A549 (cell line): ENCODE measurements at regions not wholly inside any gene's neighbourhood (a gene's known extent, or its start where the extent isn't known, plus 50 kb on each side); places are given as distances from the start of the nearest gene placed in this dataset.

Experiments used
- ATAC-seq, 2 experiments: fragments of 200-7000 bp in 1 of 2; fragments of >200 bp in 1 of 2; cut with Nextera tagmentation in 1 of 2; cut with Tn5 transposase in 1 of 2; 3 replicates each; pipeline versions ENCODE4 v1.8.0 to v1.9.1; 2018 to 2020; ENCODE audit warnings: mild to moderate bottlenecking in 1 of 2, moderate library complexity in 1 of 2
- CTCF ChIA-PET: fragments of 300-600 bp; sonication (Branson Sonifier 250); formaldehyde crosslinking; extraction: SDS; loops from one replicate; lab custom pipeline; 2021; ENCODE audit warnings: antibody characterized with exemption, inconsistent platforms; lab: Yijun Ruan, JAX
- POLR2A ChIA-PET: fragments of 350-600 bp; formaldehyde crosslinking; extraction: SDS; loops from one replicate; lab custom pipeline; 2021; ENCODE audit warnings: antibody characterized with exemption, inconsistent platforms; lab: Yijun Ruan, JAX
- DNase-seq, 2 experiments: peaks; one replicate each; pipeline versions ENCODE4 v3.0.0 to v3.0.0-alpha.2; 2011 to 2016; ENCODE audit warnings: low read depth in 1 of 2, low spot score in 1 of 2
- FAIRE-seq: peaks from 2 replicates; lab custom pipeline; 2011; peaks lifted over from hg19 to GRCh38; lab: Jason Lieb, UNC
- H3K27ac ChIP-seq, 2 experiments: fragments of >200 bp; sonication (Bioruptor Twin); formaldehyde crosslinking; 3 replicates each; pipeline ENCODE4 v1.5.1; 2016 to 2017
- H3K4me1 ChIP-seq: fragments of >200 bp; sonication (Bioruptor Twin); formaldehyde crosslinking; 3 replicates; pipeline ENCODE4 v1.6.1; 2016
- H3K4me2 ChIP-seq: fragments of >200 bp; sonication (Bioruptor Twin); formaldehyde crosslinking; 3 replicates; pipeline ENCODE4 v1.6.1; 2016
- H3K4me3 ChIP-seq: fragments of >200 bp; sonication (Bioruptor Twin); formaldehyde crosslinking; 3 replicates; pipeline ENCODE4 v1.5.1; 2016
- H3K9me3 ChIP-seq: fragments of >200 bp; sonication (Bioruptor Twin); formaldehyde crosslinking; 3 replicates; pipeline ENCODE4 v1.6.1; 2016
- CBX2 ChIP-seq: fragments of 200-600 bp; sonication (generic); IDR thresholded peaks from 2 replicates; pipeline ENCODE4 v1.6.1; 2016; ENCODE audit warnings: low read depth, mild to moderate bottlenecking, borderline replicate concordance
- EHMT2 ChIP-seq: fragments of 200-600 bp; sonication (generic); IDR thresholded peaks from 2 replicates; pipeline ENCODE4 v1.6.1; 2016; ENCODE audit warnings: antibody characterized with exemption, low read depth, mild to moderate bottlenecking, moderate library complexity
- FOSL2 ChIP-seq, 2 experiments: fragments of 450-650 bp in 1 of 2; fragments of >200 bp in 1 of 2; sonication (Bioruptor Twin) in 1 of 2; formaldehyde crosslinking; IDR thresholded peaks; 2 replicates each; pipeline versions ENCODE4 v1.5.0 to v1.6.1; 2016 to 2020; ENCODE audit warnings: mild to moderate bottlenecking in 1 of 2, moderate library complexity in 1 of 2
- FOXS1 ChIP-seq: fragments of 250-450 bp; sonication (Bioruptor Pico); IDR thresholded peaks from 2 replicates; pipeline ENCODE4 v1.5.0; 2020; ENCODE audit warnings: mild to moderate bottlenecking, moderate library complexity
- HDAC2 ChIP-seq: fragments of 200-600 bp; sonication (generic); IDR thresholded peaks from 2 replicates; pipeline ENCODE4 v1.6.1; 2016
- HEYL ChIP-seq: fragments of 250-450 bp; sonication (Bioruptor Pico); IDR thresholded peaks from 2 replicates; pipeline ENCODE4 v1.8.0; 2021; ENCODE audit warnings: mild to moderate bottlenecking, moderate library complexity
- HMGXB4 ChIP-seq: fragments of 250-450 bp; sonication (Bioruptor Pico); IDR thresholded peaks from 2 replicates; pipeline ENCODE4 v1.5.0; 2021; ENCODE audit warnings: mild to moderate bottlenecking, moderate library complexity, borderline replicate concordance
- HOXA7 ChIP-seq: fragments of 250-450 bp; sonication (Bioruptor Pico); IDR thresholded peaks from 2 replicates; pipeline ENCODE4 v1.5.0; 2020; ENCODE audit warnings: mild to moderate bottlenecking, moderate library complexity
- HOXB5 ChIP-seq: fragments of 250-450 bp; sonication (Bioruptor Pico); IDR thresholded peaks from 2 replicates; pipeline ENCODE4 v1.5.0; 2020; ENCODE audit warnings: mild to moderate bottlenecking, moderate library complexity
- KDM1A ChIP-seq: fragments of 200-600 bp; sonication (generic); IDR thresholded peaks from 2 replicates; pipeline ENCODE4 v1.6.1; 2016; ENCODE audit warnings: low read depth, mild to moderate bottlenecking
- KDM5A ChIP-seq: fragments of 200-600 bp; sonication (generic); IDR thresholded peaks from 2 replicates; pipeline ENCODE4 v1.6.1; 2016; ENCODE audit warnings: antibody characterized with exemption, mild to moderate bottlenecking
- MYC ChIP-seq: IDR thresholded peaks from 2 replicates; pipeline ENCODE4 v1.6.1; 2012; ENCODE audit warnings: mild to moderate bottlenecking, inconsistent platforms, low read length, improper control_type of control experiment, borderline replicate concordance
- NR3C1 ChIP-seq: fragments of >200 bp; sonication (Bioruptor Twin); formaldehyde crosslinking; IDR thresholded peaks from 3 replicates; pipeline ENCODE4 v1.6.1; 2017
- PHF8 ChIP-seq: fragments of 200-600 bp; sonication (generic); IDR thresholded peaks from 2 replicates; pipeline ENCODE4 v1.6.1; 2016; ENCODE audit warnings: low read depth, mild to moderate bottlenecking, antibody characterized with exemption, moderate library complexity, borderline replicate concordance
- RARB ChIP-seq: fragments of 250-450 bp; sonication (Bioruptor Pico); IDR thresholded peaks from 2 replicates; pipeline ENCODE4 v1.8.0; 2021; ENCODE audit warnings: mild to moderate bottlenecking, moderate library complexity
- TFCP2L1 ChIP-seq: fragments of 250-450 bp; sonication (Bioruptor Pico); IDR thresholded peaks from 2 replicates; pipeline ENCODE4 v1.5.0; 2021; ENCODE audit warnings: mild to moderate bottlenecking
- USF2 ChIP-seq: fragments of 450-650 bp; IDR thresholded peaks from 2 replicates; pipeline ENCODE4 v1.6.1; 2014; ENCODE audit warnings: antibody characterized with exemption
- WGBS: methylation state at CpG from one replicate; pipeline ENCODE4 v1.1.6; 2017; ENCODE audit errors: missing lambda C conversion rate; 5-methylcytosine and 5-hydroxymethylcytosine counted together
- TF ChIP-seq, protein P1 (sequence below): IDR thresholded peaks from 2 replicates; pipeline ENCODE4 v1.6.1; 2012; ENCODE audit warnings: low read depth, borderline replicate concordance
- TF ChIP-seq, protein P2 (sequence below): fragments of >200 bp; sonication (Bioruptor Twin); formaldehyde crosslinking; IDR thresholded peaks from 3 replicates; pipeline ENCODE4 v1.6.1; 2016
- TF ChIP-seq, protein P3 (sequence below): IDR thresholded peaks from 2 replicates; pipeline ENCODE4 v1.6.1; 2012
- TF ChIP-seq, protein P4 (sequence below): fragments of >200 bp; sonication (Bioruptor Twin); formaldehyde crosslinking; IDR thresholded peaks from 2 replicates; pipeline ENCODE4 v1.6.1; 2016

- CTCF ChIA-PET = no interaction called here
- FAIRE-seq = no peak
- Histone ChIP-seq H3K9me3 (no peaks in the 10 kb centered on the region), H3K4me1 (no peaks in the 10 kb centered on the region), H3K27ac (no peak overlapping the region), H3K4me2 (no peak overlapping the region), H3K4me3 (no peak overlapping the region)
- ATAC-seq = no peak
- POLR2A ChIA-PET = no interaction called here
- WGBS = 5% methylated on average over 2 of the region's 2 CpGs
- DNase-seq = no peak
- TF ChIP-seq, protein P1, sequence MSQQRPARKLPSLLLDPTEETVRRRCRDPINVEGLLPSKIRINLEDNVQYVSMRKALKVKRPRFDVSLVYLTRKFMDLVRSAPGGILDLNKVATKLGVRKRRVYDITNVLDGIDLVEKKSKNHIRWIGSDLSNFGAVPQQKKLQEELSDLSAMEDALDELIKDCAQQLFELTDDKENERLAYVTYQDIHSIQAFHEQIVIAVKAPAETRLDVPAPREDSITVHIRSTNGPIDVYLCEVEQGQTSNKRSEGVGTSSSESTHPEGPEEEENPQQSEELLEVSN = no peak
- TF ChIP-seq HDAC2 (no peak), CBX2 (no peak), USF2 (no peak), EHMT2 (no peak), HMGXB4 (no peak), HOXB5 (no peak), PHF8 (no peak), NR3C1 (no peak), MYC (no peak), RARB (no peak), HEYL (CRISPR knock-in tag) (no peak), KDM5A (no peak), KDM1A (no peak), HOXA7 (CRISPR knock-in tag) (no peak), FOXS1 (CRISPR knock-in tag) (no peak), TFCP2L1 (no peak)
- TF ChIP-seq, protein P2, sequence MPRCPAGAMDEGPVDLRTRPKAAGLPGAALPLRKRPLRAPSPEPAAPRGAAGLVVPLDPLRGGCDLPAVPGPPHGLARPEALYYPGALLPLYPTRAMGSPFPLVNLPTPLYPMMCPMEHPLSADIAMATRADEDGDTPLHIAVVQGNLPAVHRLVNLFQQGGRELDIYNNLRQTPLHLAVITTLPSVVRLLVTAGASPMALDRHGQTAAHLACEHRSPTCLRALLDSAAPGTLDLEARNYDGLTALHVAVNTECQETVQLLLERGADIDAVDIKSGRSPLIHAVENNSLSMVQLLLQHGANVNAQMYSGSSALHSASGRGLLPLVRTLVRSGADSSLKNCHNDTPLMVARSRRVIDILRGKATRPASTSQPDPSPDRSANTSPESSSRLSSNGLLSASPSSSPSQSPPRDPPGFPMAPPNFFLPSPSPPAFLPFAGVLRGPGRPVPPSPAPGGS = no peak
- TF ChIP-seq, protein P3, sequence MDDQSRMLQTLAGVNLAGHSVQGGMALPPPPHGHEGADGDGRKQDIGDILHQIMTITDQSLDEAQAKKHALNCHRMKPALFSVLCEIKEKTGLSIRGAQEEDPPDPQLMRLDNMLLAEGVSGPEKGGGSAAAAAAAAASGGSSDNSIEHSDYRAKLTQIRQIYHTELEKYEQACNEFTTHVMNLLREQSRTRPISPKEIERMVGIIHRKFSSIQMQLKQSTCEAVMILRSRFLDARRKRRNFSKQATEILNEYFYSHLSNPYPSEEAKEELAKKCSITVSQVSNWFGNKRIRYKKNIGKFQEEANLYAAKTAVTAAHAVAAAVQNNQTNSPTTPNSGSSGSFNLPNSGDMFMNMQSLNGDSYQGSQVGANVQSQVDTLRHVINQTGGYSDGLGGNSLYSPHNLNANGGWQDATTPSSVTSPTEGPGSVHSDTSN = no peak
- TF ChIP-seq, protein P4, sequence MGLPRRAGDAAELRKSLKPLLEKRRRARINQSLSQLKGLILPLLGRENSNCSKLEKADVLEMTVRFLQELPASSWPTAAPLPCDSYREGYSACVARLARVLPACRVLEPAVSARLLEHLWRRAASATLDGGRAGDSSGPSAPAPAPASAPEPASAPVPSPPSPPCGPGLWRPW = no peak
Measured at GRCh38 chr4:96497621-96498020, 657.7 kb downstream of the PDHA2 start.

DNA sequence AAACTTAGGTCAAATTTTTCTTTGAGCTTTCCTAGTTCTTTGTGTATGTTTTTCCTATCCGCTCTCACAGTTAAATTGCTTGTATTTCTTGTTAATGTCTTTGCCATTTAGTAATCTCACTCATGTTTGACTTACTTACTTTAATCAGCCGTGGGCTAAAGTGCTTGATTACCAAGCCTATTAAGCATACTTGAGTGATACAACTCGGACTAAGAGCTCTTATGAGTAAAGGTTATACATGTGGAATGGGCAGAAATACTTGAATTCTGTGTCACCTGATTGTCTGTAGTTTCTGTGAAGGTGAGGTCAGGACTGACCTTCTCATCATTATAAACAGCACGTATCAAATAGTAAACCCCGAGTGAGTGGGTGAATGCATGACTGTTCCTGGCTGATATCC lies 664.5 kb downstream of the PDHA2 start:
- no peak overlapping the region for H3K27ac ChIP-seq
- no peak overlapping the region for H3K4me2 ChIP-seq
- WGBS = 9% methylated on average over 5 of the region's 5 CpGs
- POLR2A ChIA-PET = no interaction called here
- no peaks in the 10 kb centered on the region; the same call in 2 of the 3 replicates for H3K9me3 ChIP-seq
- CTCF ChIA-PET = no interaction called here
- H3K4me3 ChIP-seq = no peak overlapping the region
- no peak for ATAC-seq
- no peak for FAIRE-seq
- no peak for DNase-seq
- no peak for TF ChIP-seq FOSL2 (IDR thresholded peaks at IDR 0.05)
- TF ChIP-seq FOSL2 (CRISPR knock-in tag; IDR thresholded peaks at IDR 0.05) = no peak
- no peak for TF ChIP-seq HEYL (CRISPR knock-in tag)
- TF ChIP-seq, all 56 proteins: peak for 0
- H3K4me1 ChIP-seq = no peaks in the 10 kb centered on the region
